ENCODE measurements at regions not wholly inside any gene's neighbourhood (a gene's known extent, or its start where the extent isn't known, plus 50 kb on each side); places are given as distances from the start of the nearest gene placed in this dataset.

DNA sequence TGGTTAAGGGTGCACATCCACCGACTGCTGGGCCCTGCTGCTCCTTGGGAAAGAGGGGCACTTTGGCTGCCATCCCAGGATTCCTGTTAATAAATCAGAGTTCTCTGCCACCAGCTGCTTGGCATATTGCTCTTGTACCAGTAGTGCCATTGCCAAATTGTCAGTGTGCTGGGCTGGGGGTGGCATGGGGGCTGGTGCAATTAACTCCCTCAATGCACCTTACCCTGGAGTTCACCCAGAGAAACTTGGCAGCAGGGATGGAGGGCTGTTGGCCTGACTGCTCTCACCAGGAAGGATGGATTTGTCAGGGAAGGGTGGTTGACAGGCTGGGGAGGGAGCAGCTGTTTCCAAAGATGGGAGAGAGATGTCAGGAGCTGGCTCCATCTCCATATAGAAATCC, 94.6 kb upstream of the SKOR2 start:
- TF ChIP-seq, protein P1, sequence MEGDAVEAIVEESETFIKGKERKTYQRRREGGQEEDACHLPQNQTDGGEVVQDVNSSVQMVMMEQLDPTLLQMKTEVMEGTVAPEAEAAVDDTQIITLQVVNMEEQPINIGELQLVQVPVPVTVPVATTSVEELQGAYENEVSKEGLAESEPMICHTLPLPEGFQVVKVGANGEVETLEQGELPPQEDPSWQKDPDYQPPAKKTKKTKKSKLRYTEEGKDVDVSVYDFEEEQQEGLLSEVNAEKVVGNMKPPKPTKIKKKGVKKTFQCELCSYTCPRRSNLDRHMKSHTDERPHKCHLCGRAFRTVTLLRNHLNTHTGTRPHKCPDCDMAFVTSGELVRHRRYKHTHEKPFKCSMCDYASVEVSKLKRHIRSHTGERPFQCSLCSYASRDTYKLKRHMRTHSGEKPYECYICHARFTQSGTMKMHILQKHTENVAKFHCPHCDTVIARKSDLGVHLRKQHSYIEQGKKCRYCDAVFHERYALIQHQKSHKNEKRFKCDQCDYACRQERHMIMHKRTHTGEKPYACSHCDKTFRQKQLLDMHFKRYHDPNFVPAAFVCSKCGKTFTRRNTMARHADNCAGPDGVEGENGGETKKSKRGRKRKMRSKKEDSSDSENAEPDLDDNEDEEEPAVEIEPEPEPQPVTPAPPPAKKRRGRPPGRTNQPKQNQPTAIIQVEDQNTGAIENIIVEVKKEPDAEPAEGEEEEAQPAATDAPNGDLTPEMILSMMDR (conservative IDR thresholded peaks at IDR 0.05; ENCODE audit: low read length), result no peak
- no peak for DNase-seq (ENCODE audit: low read depth)
- no peak overlapping the region for H3K4me3 ChIP-seq (ENCODE audit: low read length)

DNA sequence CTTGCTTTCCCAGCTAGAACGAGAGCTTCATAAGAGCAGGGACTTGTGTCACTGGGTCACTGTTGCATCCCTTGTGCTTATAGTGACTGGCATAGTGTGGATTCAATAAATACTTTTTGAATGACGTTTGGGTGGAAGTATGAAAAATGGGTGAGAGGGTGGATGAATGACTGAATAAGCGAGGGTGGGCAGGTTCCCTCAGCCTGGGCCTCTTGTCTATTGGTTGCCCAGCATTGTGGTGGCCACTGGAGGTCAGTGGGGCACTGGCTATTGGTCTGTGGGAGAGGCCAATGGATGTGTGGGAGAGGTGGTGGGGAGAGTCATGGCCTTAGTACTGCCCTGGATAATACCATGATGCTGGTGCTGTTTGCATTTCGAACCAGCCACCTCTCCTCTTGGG, 93.8 kb upstream of the SKOR2 start:
- H3K4me3 ChIP-seq (ENCODE audit: low read length), result no peak overlapping the region
- TF ChIP-seq, protein P1 (conservative IDR thresholded peaks at IDR 0.05; ENCODE audit: low read length), result no peak
- no peak for DNase-seq (ENCODE audit: low read depth)

DNA sequence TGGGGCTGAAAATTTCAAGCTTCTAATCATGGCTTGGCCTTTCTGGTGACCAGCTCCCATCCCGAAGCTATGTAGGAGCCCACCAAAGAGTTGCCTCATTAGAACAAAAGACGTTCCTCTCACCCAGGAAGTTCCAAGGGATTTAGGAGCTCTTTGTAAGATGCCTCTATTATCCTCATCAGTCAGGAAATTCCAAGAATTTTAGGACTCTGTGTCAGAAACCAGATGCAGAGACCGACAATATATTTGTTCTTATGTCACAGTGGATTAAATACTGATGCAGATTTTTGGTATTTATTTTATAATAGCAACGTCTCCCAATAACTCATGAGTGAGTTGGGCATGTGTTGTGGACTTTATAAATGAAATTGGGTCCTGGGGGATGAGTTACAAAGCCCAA, 91.8 kb upstream of the SKOR2 start:
- TF ChIP-seq, protein P1 (conservative IDR thresholded peaks at IDR 0.05; ENCODE audit: low read length), result no peak
- no peak overlapping the region for H3K4me3 ChIP-seq (ENCODE audit: low read length)
- DNase-seq (ENCODE audit: low read depth), result peak; percentile 71

DNA sequence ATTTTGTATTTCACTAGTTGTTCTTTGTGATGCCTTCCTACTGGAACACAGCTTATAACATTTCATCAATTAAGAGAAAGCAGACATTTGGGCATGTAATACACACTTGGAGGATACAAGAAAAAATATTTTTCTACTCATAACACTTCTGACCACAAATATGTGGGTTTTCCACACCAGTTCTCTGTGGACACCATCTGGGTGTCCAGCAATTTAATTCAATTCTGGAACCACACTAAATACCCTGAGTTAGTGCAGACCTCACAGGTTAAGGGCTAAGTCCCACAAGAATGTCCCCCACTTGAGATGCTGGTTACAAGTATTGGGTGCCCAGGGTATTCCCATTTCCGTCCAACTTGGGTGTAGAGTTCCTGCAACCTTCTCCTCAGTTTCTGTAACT, 91.1 kb upstream of the SKOR2 start:
- no peak overlapping the region for H3K4me3 ChIP-seq (ENCODE audit: low read length)
- DNase-seq (ENCODE audit: low read depth), result peak; percentile 57
- TF ChIP-seq, protein P1 (conservative IDR thresholded peaks at IDR 0.05; ENCODE audit: low read length), result no peak

DNA sequence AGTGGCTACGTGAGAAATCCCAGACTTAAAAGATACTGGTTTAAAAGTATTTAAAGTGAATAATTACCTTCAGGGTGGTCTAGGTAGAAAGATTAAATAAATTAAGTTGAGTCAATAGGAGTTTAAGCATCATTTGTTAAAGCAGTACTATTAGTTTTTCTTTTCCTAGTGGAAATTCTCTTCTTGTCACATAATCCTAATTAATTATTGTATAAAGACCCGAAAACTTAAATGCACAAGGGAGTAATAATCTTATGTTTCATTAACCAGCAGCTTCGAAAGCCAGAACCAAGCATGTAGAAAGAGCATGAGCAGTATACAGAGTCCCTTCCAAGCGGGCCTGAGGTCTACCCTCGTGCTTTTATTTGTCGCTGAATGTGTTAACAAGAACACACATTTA, 90.2 kb upstream of the SKOR2 start:
- DNase-seq (ENCODE audit: low read depth), result no peak
- TF ChIP-seq, protein P1 (conservative IDR thresholded peaks at IDR 0.05; ENCODE audit: low read length), result no peak
- H3K4me3 ChIP-seq (ENCODE audit: low read length), result no peak overlapping the region

DNA sequence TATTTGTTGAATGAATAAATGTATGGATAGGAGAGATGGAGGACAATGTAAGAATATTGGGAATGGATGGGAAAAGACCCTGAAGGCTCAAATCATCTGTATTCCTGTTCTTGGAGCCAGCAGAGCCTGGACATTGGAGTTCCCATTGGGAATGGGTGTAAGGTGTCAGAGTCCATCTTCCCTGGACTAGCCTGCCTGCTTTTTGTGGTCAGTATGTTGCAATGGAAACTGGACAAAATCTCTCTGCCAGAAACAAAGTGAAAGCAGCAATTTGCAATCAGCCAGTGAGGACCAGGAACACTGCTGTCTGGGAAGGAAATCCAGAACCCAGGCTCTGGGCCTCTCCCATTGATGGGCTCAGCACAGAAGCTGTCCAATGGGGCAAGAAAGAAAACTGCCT, 83.5 kb upstream of the SKOR2 start:
- TF ChIP-seq, protein P1 (conservative IDR thresholded peaks at IDR 0.05; ENCODE audit: low read length), result no peak
- no peak overlapping the region for H3K4me3 ChIP-seq (ENCODE audit: low read length)
- DNase-seq (ENCODE audit: low read depth), result peak; percentile 35

DNA sequence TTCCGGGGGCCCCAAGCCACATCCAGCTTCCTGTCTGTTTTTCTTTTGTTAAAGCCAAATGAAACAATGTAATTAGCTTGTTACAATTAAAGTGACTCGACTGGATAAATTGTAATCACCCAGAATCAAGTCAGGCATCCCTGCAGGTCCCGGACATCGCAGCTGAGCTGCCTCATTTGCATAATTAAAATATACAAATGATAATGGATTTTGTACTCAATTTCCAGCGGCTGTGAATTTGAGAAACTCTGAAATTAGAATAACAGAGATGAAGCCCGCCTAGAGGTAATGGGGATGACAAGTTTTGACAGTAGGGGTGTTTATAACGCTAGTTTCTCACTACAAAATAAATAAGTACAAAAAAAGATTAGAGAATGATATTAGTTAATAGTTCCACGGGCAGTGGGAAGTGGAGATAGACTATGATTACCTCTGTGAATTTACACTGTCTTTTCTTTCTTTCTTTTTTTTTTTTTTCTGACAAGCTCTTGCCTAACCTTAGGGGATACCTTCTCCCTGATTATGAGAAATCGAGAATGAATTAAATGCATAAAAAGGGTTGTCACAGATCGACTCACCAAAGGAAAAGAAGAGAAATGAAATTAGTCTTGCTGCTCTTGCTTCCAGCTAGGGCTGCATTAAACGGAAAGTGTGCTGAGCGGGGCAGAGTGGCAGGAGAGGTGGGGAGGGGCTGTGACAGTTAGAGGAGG, 82.6 kb upstream of the SKOR2 start:
- TF ChIP-seq, protein P1 (conservative IDR thresholded peaks at IDR 0.05; ENCODE audit: low read length), result no peak
- DNase-seq (ENCODE audit: low read depth), result no peak
- no peak overlapping the region for H3K4me3 ChIP-seq (ENCODE audit: low read length)
